Calu3 (cell line): ENCODE measurements at regions not wholly inside any gene's neighbourhood (a gene's known extent, or its start where the extent isn't known, plus 50 kb on each side); places are given as distances from the start of the nearest gene placed in this dataset.

Experiments
- BruUV-seq: library from RNA; stranded (reverse); fragments of 400-500 nt; replicated peaks from 2 replicates; lab custom pipeline; 2021; lab: Mats Ljungman, UMichigan
- CTCF ChIA-PET: fragments of 300-600 bp; sonication (Branson Sonifier 250); formaldehyde crosslinking; loops from one replicate; lab custom pipeline; 2022; ENCODE audit warnings: antibody characterized with exemption; lab: Charles Lee
- DNase-seq: peaks from one replicate; pipeline ENCODE4 v3.0.0; 2022
- H3K27ac Mint-ChIP-seq: one replicate; pipeline ENCODE4 v1.8.0; 2022; ENCODE audit warnings: mixed read lengths; ENCODE audit not compliant: unreplicated experiment
- H3K27me3 Mint-ChIP-seq: one replicate; pipeline ENCODE4 v1.8.0; 2022; ENCODE audit warnings: mixed read lengths; ENCODE audit not compliant: unreplicated experiment
- H3K36me3 Mint-ChIP-seq: one replicate; pipeline ENCODE4 v1.8.0; 2022; ENCODE audit warnings: mild to moderate bottlenecking, moderate library complexity, mixed read lengths; ENCODE audit not compliant: insufficient read depth, unreplicated experiment
- H3K4me1 Mint-ChIP-seq: one replicate; pipeline ENCODE4 v1.8.0; 2022; ENCODE audit warnings: mild to moderate bottlenecking, low read depth, mixed read lengths; ENCODE audit not compliant: unreplicated experiment
- H3K4me3 Mint-ChIP-seq: one replicate; pipeline ENCODE4 v1.8.0; 2022; ENCODE audit warnings: mild to moderate bottlenecking, low read depth, moderate library complexity, mixed read lengths; ENCODE audit not compliant: unreplicated experiment
- H3K9me3 Mint-ChIP-seq: one replicate; pipeline ENCODE4 v1.8.0; 2022; ENCODE audit warnings: low read depth, mixed read lengths; ENCODE audit not compliant: unreplicated experiment
- intact Hi-C: fragments of 100-400 bp; cut with micrococcal nuclease; formaldehyde crosslinking; loops from one replicate; pipeline ENCODE4 v1.10.0; 2022; ENCODE audit not compliant: unreplicated experiment
- TF ChIP-seq, protein P1 (sequence below): fragments of 200-600 bp; IDR thresholded peaks from one replicate; pipeline ENCODE4 v1.8.0; 2022; ENCODE audit warnings: antibody characterized with exemption; ENCODE audit not compliant: unreplicated experiment

DNA sequence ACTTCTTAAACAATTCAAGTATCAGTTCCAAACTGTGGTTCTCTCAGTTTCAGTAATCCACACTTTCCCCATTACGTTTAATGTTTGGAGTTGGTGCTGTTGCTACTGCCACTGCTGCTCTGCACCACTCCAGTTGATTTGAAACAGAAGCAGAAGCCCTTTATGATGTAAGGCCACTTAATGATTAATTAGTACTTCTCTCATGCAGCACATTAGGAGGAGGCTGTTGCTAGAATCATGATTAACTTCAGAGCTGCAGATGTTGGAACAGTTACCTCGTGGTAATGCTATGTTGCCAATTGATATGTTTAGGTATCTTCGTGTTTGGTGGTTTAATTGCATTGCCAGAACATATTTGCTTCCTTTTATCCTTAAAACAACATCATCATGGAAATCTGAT, 986.2 kb upstream of the CITED2 start:
- no peaks in the 10 kb centered on the region for H3K27me3 Mint-ChIP-seq
- no TSS peak for BruUV-seq
- intact Hi-C loops, result no loop called here
- TF ChIP-seq, protein P1, sequence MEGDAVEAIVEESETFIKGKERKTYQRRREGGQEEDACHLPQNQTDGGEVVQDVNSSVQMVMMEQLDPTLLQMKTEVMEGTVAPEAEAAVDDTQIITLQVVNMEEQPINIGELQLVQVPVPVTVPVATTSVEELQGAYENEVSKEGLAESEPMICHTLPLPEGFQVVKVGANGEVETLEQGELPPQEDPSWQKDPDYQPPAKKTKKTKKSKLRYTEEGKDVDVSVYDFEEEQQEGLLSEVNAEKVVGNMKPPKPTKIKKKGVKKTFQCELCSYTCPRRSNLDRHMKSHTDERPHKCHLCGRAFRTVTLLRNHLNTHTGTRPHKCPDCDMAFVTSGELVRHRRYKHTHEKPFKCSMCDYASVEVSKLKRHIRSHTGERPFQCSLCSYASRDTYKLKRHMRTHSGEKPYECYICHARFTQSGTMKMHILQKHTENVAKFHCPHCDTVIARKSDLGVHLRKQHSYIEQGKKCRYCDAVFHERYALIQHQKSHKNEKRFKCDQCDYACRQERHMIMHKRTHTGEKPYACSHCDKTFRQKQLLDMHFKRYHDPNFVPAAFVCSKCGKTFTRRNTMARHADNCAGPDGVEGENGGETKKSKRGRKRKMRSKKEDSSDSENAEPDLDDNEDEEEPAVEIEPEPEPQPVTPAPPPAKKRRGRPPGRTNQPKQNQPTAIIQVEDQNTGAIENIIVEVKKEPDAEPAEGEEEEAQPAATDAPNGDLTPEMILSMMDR, result no peak
- no peak overlapping the region for H3K27ac Mint-ChIP-seq
- CTCF ChIA-PET, result no interaction called here
- H3K4me1 Mint-ChIP-seq, result no peaks in the 10 kb centered on the region
- H3K9me3 Mint-ChIP-seq, result peaks cover 2% of the 10 kb centered on the region
- no peak for DNase-seq
- H3K36me3 Mint-ChIP-seq, result no peaks in the 10 kb centered on the region
- no peak overlapping the region for H3K4me3 Mint-ChIP-seq

- Mint-ChIP-seq H3K36me3 (no peaks in the 10 kb centered on the region), H3K9me3 (no peaks in the 10 kb centered on the region), H3K4me3 (no peak overlapping the region), H3K27ac (no peak overlapping the region), H3K4me1 (no peaks in the 10 kb centered on the region), H3K27me3 (no peaks in the 10 kb centered on the region)
- intact Hi-C loops, result no loop called here
- TF ChIP-seq, protein P1, result no peak
- no peak for DNase-seq
- CTCF ChIA-PET, result no interaction called here
- BruUV-seq, result no TSS peak
Measured at GRCh38 chr6:140355476-140355875, 981.0 kb upstream of the CITED2 start.

GRCh38 chr6:140354296-140354695, 979.8 kb upstream of the CITED2 start:
- H3K27me3 Mint-ChIP-seq, result no peaks in the 10 kb centered on the region
- DNase-seq, result no peak
- no peaks in the 10 kb centered on the region for H3K36me3 Mint-ChIP-seq
- H3K27ac Mint-ChIP-seq, result no peak overlapping the region
- no TSS peak for BruUV-seq
- CTCF ChIA-PET, result no interaction called here
- no peak overlapping the region for H3K4me3 Mint-ChIP-seq
- intact Hi-C loops, result no loop called here
- no peaks in the 10 kb centered on the region for H3K9me3 Mint-ChIP-seq
- TF ChIP-seq, protein P1, result no peak
- H3K4me1 Mint-ChIP-seq, result no peaks in the 10 kb centered on the region

GRCh38 chr6:140353536-140353935, 979.1 kb upstream of the CITED2 start:
- Mint-ChIP-seq H3K27ac (no peak overlapping the region), H3K9me3 (no peaks in the 10 kb centered on the region), H3K4me1 (no peaks in the 10 kb centered on the region), H3K27me3 (no peaks in the 10 kb centered on the region), H3K4me3 (no peak overlapping the region), H3K36me3 (no peaks in the 10 kb centered on the region)
- BruUV-seq, result no TSS peak
- DNase-seq, result no peak
- intact Hi-C loops, result no loop called here
- CTCF ChIA-PET, result interaction anchor here (0.6 kb wide), 1 partner anchor 59 kb away, joined by 4 read pairs; no protein-coding TSS in a partner anchor
- TF ChIP-seq, protein P1, result no peak
